Osteoblast (primary cell): ENCODE measurements at regions not wholly inside any gene's neighbourhood (a gene's known extent, or its start where the extent isn't known, plus 50 kb on each side); places are given as distances from the start of the nearest gene placed in this dataset.

Experiments
- DNase-seq: peaks from one replicate; pipeline ENCODE4 v3.0.0; 2011; ENCODE audit warnings: low spot score, mixed read lengths; ENCODE audit not compliant: insufficient read length; ENCODE audit errors: missing footprints
- H2AFZ ChIP-seq: 2 replicates; pipeline ENCODE4 v1.6.0; 2011; ENCODE audit warnings: mild to moderate bottlenecking, low read length
- H3K27ac ChIP-seq: 2 replicates; pipeline ENCODE4 v1.5.1; 2011; ENCODE audit warnings: mild to moderate bottlenecking, low read depth, low read length, moderate library complexity
- H3K27me3 ChIP-seq: 2 replicates; pipeline ENCODE4 v1.6.0; 2012; ENCODE audit warnings: mild to moderate bottlenecking, control low read depth, inconsistent platforms, low read length, moderate library complexity; ENCODE audit not compliant: insufficient read depth
- H3K36me3 ChIP-seq: 2 replicates; pipeline ENCODE4 v1.5.1; 2011; ENCODE audit warnings: mild to moderate bottlenecking, low read length, control low read depth, moderate library complexity; ENCODE audit not compliant: insufficient read depth
- H3K4me1 ChIP-seq: 2 replicates; pipeline ENCODE4 v1.5.1; 2011; ENCODE audit warnings: mild to moderate bottlenecking, low read length, control low read depth, moderate library complexity; ENCODE audit not compliant: insufficient read depth
- H3K4me2 ChIP-seq: 2 replicates; pipeline ENCODE4 v1.6.0; 2011; ENCODE audit warnings: mild to moderate bottlenecking, low read length; ENCODE audit not compliant: insufficient read depth
- H3K4me3 ChIP-seq: fragments of 200-600 bp; sonication (generic); 3 replicates; pipeline ENCODE4 v1.5.1; 2012; ENCODE audit warnings: mild to moderate bottlenecking, low read length, inconsistent platforms; ENCODE audit not compliant: insufficient read depth
- H3K79me2 ChIP-seq: 2 replicates; pipeline ENCODE4 v1.6.0; 2012; ENCODE audit warnings: mild to moderate bottlenecking, low read length, control low read depth, inconsistent platforms; ENCODE audit not compliant: insufficient read depth
- H3K9me3 ChIP-seq: 2 replicates; pipeline ENCODE4 v1.5.1; 2011; ENCODE audit warnings: low read depth, low read length, control low read depth
- H4K20me1 ChIP-seq: 2 replicates; pipeline ENCODE4 v1.6.0; 2012; ENCODE audit warnings: mild to moderate bottlenecking, low read length, control low read depth; ENCODE audit not compliant: insufficient read depth
- CTCF ChIP-seq: IDR thresholded peaks from 2 replicates; pipeline ENCODE4 v1.5.1; 2011; ENCODE audit warnings: mild to moderate bottlenecking, low read depth, low read length, moderate library complexity; ENCODE audit errors: extremely low read depth

- no peak overlapping the region for H3K27ac ChIP-seq
- H3K4me1 ChIP-seq: no peaks in the 10 kb centered on the region
- no peaks in the 10 kb centered on the region for H3K36me3 ChIP-seq
- H3K4me2 ChIP-seq: no peak overlapping the region
- DNase-seq: no peak
- H4K20me1 ChIP-seq: no peaks in the 10 kb centered on the region
- no peaks in the 10 kb centered on the region for H3K9me3 ChIP-seq
- H2AFZ ChIP-seq: no peak overlapping the region
- H3K27me3 ChIP-seq: no peaks in the 10 kb centered on the region
- TF ChIP-seq CTCF: no peak
- no peaks in the 10 kb centered on the region for H3K79me2 ChIP-seq
- no peak overlapping the region for H3K4me3 ChIP-seq
These were observed 123.8 kb downstream of the GMNC start for GRCh38 chr3:190738636-190739155.

GRCh38 chr3:190737446-190737845, 125.0 kb downstream of the GMNC start:
- no peaks in the 10 kb centered on the region for H4K20me1 ChIP-seq
- DNase-seq: no peak

GRCh38 chr3:190734490-190734889, 128.0 kb downstream of the GMNC start:
- no peaks in the 10 kb centered on the region for H3K4me1 ChIP-seq
- TF ChIP-seq CTCF: no peak
- no peaks in the 10 kb centered on the region for H3K79me2 ChIP-seq
- H3K27me3 ChIP-seq: no peaks in the 10 kb centered on the region
- H3K27ac ChIP-seq: no peak overlapping the region
- no peak overlapping the region for H3K4me3 ChIP-seq
- no peak overlapping the region for H3K4me2 ChIP-seq
- H3K36me3 ChIP-seq: no peaks in the 10 kb centered on the region
- no peak overlapping the region for H2AFZ ChIP-seq
- DNase-seq: no peak
- no peaks in the 10 kb centered on the region for H3K9me3 ChIP-seq
- no peaks in the 10 kb centered on the region for H4K20me1 ChIP-seq

More at GRCh38 chr3:190737446-190737845, 125.0 kb downstream of the GMNC start:
- H2AFZ ChIP-seq: no peak overlapping the region
- no peaks in the 10 kb centered on the region for H3K36me3 ChIP-seq
- no peaks in the 10 kb centered on the region for H3K79me2 ChIP-seq
- H3K4me2 ChIP-seq: no peak overlapping the region
- no peak overlapping the region for H3K27ac ChIP-seq
- H3K4me1 ChIP-seq: no peaks in the 10 kb centered on the region
- H3K4me3 ChIP-seq: no peak overlapping the region
- H3K9me3 ChIP-seq: no peaks in the 10 kb centered on the region
- TF ChIP-seq CTCF: no peak
- H3K27me3 ChIP-seq: no peaks in the 10 kb centered on the region

- H3K79me2 ChIP-seq: no peaks in the 10 kb centered on the region
- H3K4me1 ChIP-seq: peaks cover 8% of the 10 kb centered on the region
- H3K4me3 ChIP-seq: no peak overlapping the region
- no peaks in the 10 kb centered on the region for H3K9me3 ChIP-seq
- no peak for TF ChIP-seq CTCF
- no peaks in the 10 kb centered on the region for H4K20me1 ChIP-seq
- no peak overlapping the region for H3K4me2 ChIP-seq
- H3K27ac ChIP-seq: no peak overlapping the region
- H3K27me3 ChIP-seq: no peaks in the 10 kb centered on the region
- DNase-seq: no peak
- H3K36me3 ChIP-seq: no peaks in the 10 kb centered on the region
- no peak overlapping the region for H2AFZ ChIP-seq
These were observed 128.8 kb downstream of the GMNC start for GRCh38 chr3:190733591-190734146.
